Common myeloid progenitor, CD34-positive (primary cell): ENCODE measurements at regions not wholly inside any gene's neighbourhood (a gene's known extent, or its start where the extent isn't known, plus 50 kb on each side); places are given as distances from the start of the nearest gene placed in this dataset.

Source experiments
- CTCF ChIA-PET: fragments of 350-600 bp; sonication (Branson Sonifier 250); formaldehyde crosslinking; loops from one replicate; lab custom pipeline; 2021; ENCODE audit warnings: antibody characterized with exemption; lab: Charles Lee
- POLR2A ChIA-PET: fragments of 350-600 bp; sonication (Branson Sonifier 250); formaldehyde crosslinking; loops from one replicate; lab custom pipeline; 2021; ENCODE audit warnings: antibody characterized with exemption; lab: Charles Lee
- DNase-seq, 3 donors: peaks; one replicate each; pipeline versions ENCODE4 v3.0.0 to v3.0.0-alpha.2; 2013
- H3K27ac ChIP-seq, 2 experiments: 1 replicate in 1 of 2; 2 replicates in 1 of 2; pipeline ENCODE4 v1.7.0; 2013; ENCODE audit warnings: inconsistent platforms in 2 of 2, low read length in 2 of 2, mild to moderate bottlenecking in 2 of 2, low read depth in 1 of 2, moderate library complexity in 1 of 2; ENCODE audit not compliant: severe bottlenecking in 2 of 2, insufficient read depth in 1 of 2, poor library complexity in 1 of 2
- H3K27me3 ChIP-seq, 5 experiments: replicated peaks in 2 of 5; 1 replicate in 3 of 5; 2 replicates in 2 of 5; pipeline versions ENCODE4 v1.6.1 to v1.7.0; 2013; ENCODE audit warnings: low read length in 4 of 5, mild to moderate bottlenecking in 2 of 5, moderate library complexity in 2 of 5, inconsistent platforms in 1 of 5; ENCODE audit not compliant: insufficient read depth in 5 of 5, control insufficient read depth in 4 of 5
- H3K36me3 ChIP-seq, 4 experiments: 1 replicate in 2 of 4; 2 replicates in 2 of 4; pipeline versions ENCODE4 v1.6.1 to v1.7.0; 2013; ENCODE audit warnings: low read length in 3 of 4, control low read depth in 1 of 4, mild to moderate bottlenecking in 1 of 4; ENCODE audit not compliant: control insufficient read depth in 4 of 4, insufficient read depth in 4 of 4
- H3K4me1 ChIP-seq, 4 experiments: 1 replicate in 3 of 4; 2 replicates in 1 of 4; pipeline versions ENCODE4 v1.6.1 to v1.7.1; 2013; ENCODE audit warnings: low read length in 3 of 4, mild to moderate bottlenecking in 3 of 4, control low read depth in 1 of 4, inconsistent platforms in 1 of 4, moderate library complexity in 1 of 4; ENCODE audit not compliant: control insufficient read depth in 4 of 4, insufficient read depth in 4 of 4; ENCODE audit errors: control extremely low read depth in 1 of 4
- H3K4me3 ChIP-seq, 7 experiments: 1 replicate in 4 of 7; 2 replicates in 3 of 7; pipeline versions ENCODE4 v1.5.1 to v1.7.0; 2013; ENCODE audit warnings: mild to moderate bottlenecking in 7 of 7, low read length in 6 of 7, moderate library complexity in 6 of 7, inconsistent platforms in 2 of 7, low read depth in 2 of 7, control low read depth in 1 of 7; ENCODE audit not compliant: insufficient read depth in 4 of 7, control insufficient read depth in 1 of 7; ENCODE audit errors: extremely low read depth in 1 of 7
- H3K9me3 ChIP-seq, 5 experiments: 1 replicate in 4 of 5; 2 replicates in 1 of 5; pipeline versions ENCODE4 v1.6.1 to v1.7.1; 2013; ENCODE audit warnings: low read length in 4 of 5, mild to moderate bottlenecking in 2 of 5, inconsistent platforms in 1 of 5, low read depth in 1 of 5, moderate library complexity in 1 of 5; ENCODE audit not compliant: control insufficient read depth in 4 of 5, insufficient read depth in 2 of 5; ENCODE audit errors: control extremely low read depth in 1 of 5
- WGBS: methylation state at CpG from one replicate; pipeline ENCODE4 v1.1.5; 2013; ENCODE audit not compliant: insufficient coverage; 5-methylcytosine and 5-hydroxymethylcytosine counted together

DNA sequence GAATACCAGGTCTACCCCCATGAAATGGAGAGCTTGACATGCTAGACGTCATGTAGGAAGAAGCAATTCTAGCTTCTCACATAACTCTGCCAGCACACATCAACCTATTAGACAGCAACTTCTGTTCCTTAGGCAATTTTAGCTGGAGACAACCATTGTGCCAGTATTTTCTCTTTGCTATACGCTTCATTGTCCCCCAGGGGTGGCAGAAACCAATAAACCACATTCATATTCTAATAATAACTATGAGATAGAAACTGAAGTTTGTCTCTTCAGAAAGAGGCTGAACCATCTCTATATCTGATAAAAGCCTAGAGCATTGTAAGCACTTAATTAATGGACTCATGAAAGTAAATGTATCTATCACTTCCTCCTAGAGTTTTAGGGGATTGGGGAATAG is 278.6 kb downstream of the FOXG1 start:
- Histone ChIP-seq H3K27ac (no peak overlapping the region), H3K4me3 (no peak overlapping the region), H3K9me3 (peaks cover 0 to 1% (median 0%) of the 10 kb centered on the region in 5 experiments), H3K36me3 (no peaks in the 10 kb centered on the region), H3K27me3 (no peaks in the 10 kb centered on the region), H3K4me1 (no peaks in the 10 kb centered on the region)
- 100% methylated on average over 1 of the region's 2 CpGs for WGBS
- ChIA-PET POLR2A (no interaction called here), CTCF (no interaction called here)
- DNase-seq, result no peak

DNA sequence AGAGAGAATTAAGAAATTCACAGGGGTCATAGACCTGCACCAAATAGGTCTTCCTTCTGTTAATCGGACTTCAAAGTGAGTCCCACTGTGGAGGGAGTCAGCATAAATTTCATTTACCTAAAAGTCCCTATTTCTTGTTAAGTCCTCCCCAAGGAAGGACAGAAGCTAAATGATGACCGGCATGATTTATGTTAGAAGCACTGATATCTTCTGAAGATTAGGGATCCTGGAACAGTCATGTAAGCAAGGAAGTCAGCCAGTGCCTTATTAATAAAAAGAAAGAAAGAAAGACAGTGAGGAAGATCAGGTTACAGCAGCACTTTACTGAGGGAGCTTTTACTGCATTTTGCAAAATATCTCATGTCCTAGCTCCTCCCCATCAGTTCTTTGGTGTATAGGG is 287.5 kb downstream of the FOXG1 start:
- no peaks in the 10 kb centered on the region for H3K27me3 ChIP-seq
- CTCF ChIA-PET, result no interaction called here
- POLR2A ChIA-PET, result no interaction called here
- no peak for DNase-seq
- H3K4me3 ChIP-seq, result no peak overlapping the region
- no peaks in the 10 kb centered on the region for H3K4me1 ChIP-seq
- 88% methylated on average over 2 of the region's 2 CpGs for WGBS
- no peaks in the 10 kb centered on the region for H3K36me3 ChIP-seq
- no peak overlapping the region for H3K27ac ChIP-seq
- no peaks in the 10 kb centered on the region for H3K9me3 ChIP-seq

DNA sequence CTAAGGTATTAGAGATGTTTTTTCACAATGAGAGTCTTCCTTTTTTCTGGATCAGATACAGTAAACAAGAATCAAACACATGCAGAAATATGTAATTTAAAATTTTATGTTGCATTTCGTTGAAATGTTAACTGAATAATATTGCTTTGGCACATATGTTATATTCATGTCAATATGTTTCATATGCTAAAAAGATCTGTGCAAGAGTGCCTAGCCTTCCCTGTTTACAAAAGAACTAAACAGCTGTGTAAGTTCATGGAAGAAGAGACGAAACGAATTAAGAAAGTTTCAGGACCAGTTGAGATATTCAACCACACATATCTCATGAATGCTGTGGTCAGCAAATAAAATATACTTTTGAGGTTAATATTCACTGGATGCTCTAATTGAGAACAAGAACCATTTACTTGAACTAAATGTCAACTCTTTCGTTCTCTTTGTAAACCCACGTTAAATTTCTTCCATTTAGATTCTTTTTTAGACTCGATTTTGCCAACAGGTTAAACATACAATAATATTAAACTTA is 289.5 kb downstream of the FOXG1 start:
- H3K27ac ChIP-seq, result no peak overlapping the region
- ChIA-PET CTCF (no interaction called here), POLR2A (no interaction called here)
- no peaks in the 10 kb centered on the region for H3K27me3 ChIP-seq
- H3K36me3 ChIP-seq, result no peaks in the 10 kb centered on the region
- no CpG with 5 or more reads among the region's 6 CpGs for WGBS
- H3K9me3 ChIP-seq, result no peaks in the 10 kb centered on the region
- no peaks in the 10 kb centered on the region for H3K4me1 ChIP-seq
- H3K4me3 ChIP-seq, result no peak overlapping the region
- no peak for DNase-seq

DNA sequence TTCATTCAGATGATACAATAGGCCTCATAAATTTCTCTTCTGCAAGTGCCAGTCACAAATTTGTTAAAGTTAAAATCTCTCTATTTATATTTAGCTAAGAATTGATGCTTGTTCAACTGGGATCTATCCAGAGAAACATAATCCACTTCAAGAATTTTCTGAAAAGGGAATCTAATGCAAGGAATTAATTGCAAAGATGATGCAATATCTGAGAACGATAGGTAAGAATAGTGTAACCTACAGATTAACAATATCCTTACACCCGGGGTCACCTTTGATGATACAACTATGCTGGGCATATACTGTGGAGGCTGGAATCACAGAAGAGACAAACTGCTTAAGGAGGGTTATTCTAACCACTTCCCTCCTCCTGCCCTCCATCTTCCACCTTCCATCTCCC is 295.1 kb downstream of the FOXG1 start:
- no peak for DNase-seq
- H3K4me1 ChIP-seq, result no peaks in the 10 kb centered on the region
- ChIA-PET CTCF (no interaction called here), POLR2A (no interaction called here)
- H3K36me3 ChIP-seq, result no peaks in the 10 kb centered on the region
- H3K27me3 ChIP-seq, result no peaks in the 10 kb centered on the region
- H3K9me3 ChIP-seq, result no peaks in the 10 kb centered on the region
- WGBS, result no CpG with 5 or more reads among the region's 2 CpGs
- no peak overlapping the region for H3K4me3 ChIP-seq
- no peak overlapping the region for H3K27ac ChIP-seq

DNA sequence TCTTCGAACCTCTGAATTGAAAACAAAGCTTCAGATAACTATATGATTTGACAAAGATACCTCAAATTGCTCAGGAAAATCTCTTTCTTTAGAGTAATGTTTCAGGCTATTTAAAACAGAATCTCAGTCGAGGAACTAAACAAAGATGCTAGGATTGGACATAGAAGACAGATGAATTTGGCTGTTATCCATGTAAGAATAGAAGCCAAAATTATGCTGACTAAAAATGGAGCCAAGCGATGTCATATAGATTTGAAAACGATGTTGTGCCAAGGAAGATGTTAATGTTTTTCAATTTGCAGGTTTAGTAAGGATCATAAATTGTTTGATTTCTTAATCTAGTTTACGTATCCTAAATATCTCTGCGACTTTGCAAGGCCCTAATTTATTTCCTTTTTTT is 295.9 kb downstream of the FOXG1 start:
- WGBS, result 100% methylated on average over 3 of the region's 6 CpGs
- POLR2A ChIA-PET, result no interaction called here
- no peaks in the 10 kb centered on the region for H3K4me1 ChIP-seq

DNA sequence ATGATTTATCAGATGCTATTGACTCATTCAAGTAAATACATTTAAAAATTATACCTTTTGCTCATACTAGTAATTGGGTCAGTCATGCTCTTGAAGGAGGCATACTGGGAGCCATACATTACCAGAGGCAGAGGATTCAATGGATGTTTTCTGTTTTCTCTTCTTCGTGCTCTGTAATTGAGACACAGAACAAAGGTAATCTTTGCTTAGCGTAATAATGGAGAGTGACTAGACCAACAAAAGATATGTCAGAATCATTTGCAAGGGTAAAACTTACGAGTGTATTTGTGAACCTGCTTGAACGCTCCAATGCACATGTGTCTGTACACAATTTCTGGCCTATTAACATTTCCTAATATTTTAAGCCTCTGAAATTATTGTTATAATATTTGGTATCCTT is 296.4 kb downstream of the FOXG1 start:
- Histone ChIP-seq H3K27ac (no peak overlapping the region), H3K9me3 (no peaks in the 10 kb centered on the region), H3K27me3 (no peaks in the 10 kb centered on the region), H3K4me3 (no peak overlapping the region), H3K4me1 (no peaks in the 10 kb centered on the region), H3K36me3 (no peaks in the 10 kb centered on the region)
- 80% methylated on average over 1 of the region's 4 CpGs for WGBS
- DNase-seq, result no peak
- POLR2A ChIA-PET, result no interaction called here
- CTCF ChIA-PET, result no interaction called here

More for the DNA sequence above, 295.9 kb downstream of the FOXG1 start:
- H3K9me3 ChIP-seq, result no peaks in the 10 kb centered on the region
- no peak overlapping the region for H3K4me3 ChIP-seq
- no peaks in the 10 kb centered on the region for H3K27me3 ChIP-seq
- H3K36me3 ChIP-seq, result no peaks in the 10 kb centered on the region
- no peak overlapping the region for H3K27ac ChIP-seq
- DNase-seq, result no peak
- CTCF ChIA-PET, result no interaction called here

DNA sequence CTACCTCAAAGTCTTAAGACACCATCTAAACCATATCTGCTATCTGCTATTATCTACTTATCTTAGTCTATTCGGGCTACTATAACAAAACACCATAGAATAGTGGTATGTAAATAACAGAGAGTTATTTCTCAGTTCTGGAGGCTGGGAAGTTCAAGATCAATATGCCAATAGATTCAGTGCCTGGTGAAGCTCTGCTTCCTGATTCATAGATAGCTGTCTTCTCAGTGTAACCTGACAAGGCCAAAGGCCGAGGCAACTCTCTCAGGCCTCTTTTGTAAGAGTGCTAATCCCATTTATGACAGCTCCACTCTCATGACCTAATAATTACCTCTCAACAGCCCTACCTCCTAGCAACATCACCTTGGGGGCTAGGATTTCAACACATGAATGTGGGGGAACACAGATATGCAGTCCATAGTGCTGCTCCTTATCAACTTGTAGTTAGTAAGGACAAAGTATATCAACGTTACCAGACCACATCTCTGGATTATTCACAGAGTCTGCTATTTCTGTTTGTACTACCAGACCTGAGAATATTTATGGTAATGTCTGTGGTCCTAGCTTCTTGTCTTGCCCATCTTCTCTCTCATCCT is 297.8 kb downstream of the FOXG1 start:
- CTCF ChIA-PET, result no interaction called here
- WGBS, result 100% methylated on average over 1 of the region's 3 CpGs

More for the DNA sequence above, 297.8 kb downstream of the FOXG1 start:
- Histone ChIP-seq H3K36me3 (no peaks in the 10 kb centered on the region), H3K4me3 (no peak overlapping the region), H3K27ac (no peak overlapping the region), H3K27me3 (no peaks in the 10 kb centered on the region), H3K4me1 (no peaks in the 10 kb centered on the region), H3K9me3 (no peaks in the 10 kb centered on the region)
- POLR2A ChIA-PET, result no interaction called here
- no peak for DNase-seq
